ENCODE measurements at regions not wholly inside any gene's neighbourhood (a gene's known extent, or its start where the extent isn't known, plus 50 kb on each side); places are given as distances from the start of the nearest gene placed in this dataset.

DNA sequence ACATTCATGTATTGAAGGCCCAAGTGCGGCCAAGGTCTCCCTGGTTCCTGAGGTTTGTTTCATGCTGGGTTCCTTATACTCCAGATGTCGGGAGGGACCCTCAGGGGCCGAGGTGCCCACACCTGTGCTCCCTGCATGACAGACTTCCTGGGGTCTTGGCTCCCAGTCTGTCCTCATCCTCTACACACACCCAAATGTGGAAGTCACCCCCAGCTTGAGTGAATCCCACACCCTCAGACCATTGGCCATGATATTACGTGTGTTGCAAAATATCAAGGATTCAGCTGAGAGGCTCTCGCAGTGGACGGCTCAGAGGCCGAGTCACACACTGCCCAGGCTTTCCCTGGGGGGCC is 82.2 kb upstream of the DUSP22 start:
- DNase-seq: no peak

- no peak for DNase-seq
Observed at GRCh38 chr6:210778-211374, 81.4 kb upstream of the DUSP22 start.

- no peak for DNase-seq
Observed at GRCh38 chr6:211871-212497, 80.3 kb upstream of the DUSP22 start.

GRCh38 chr6:213284-213683 is 79.0 kb upstream of the DUSP22 start:
- DNase-seq: no peak

DNA sequence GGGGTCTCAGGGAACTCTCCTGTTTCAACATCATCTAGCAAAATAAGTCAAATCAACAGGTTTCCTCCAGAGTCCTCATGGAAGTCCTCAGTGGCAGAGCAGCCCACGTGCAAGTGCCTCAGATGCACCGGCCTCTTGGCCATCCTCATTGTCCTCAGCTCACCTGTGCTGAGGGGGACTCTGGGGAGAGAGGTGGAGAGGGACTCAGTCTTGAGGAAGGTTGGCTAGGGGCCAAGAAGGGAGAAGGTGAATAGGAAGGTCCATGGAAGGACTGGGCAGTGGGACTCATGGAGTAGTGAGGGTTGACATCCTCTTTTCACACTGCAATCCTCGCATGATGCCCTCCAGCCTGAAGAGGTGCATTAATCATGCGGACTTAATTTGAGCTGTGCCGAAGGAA is 77.9 kb upstream of the DUSP22 start:
- DNase-seq: no peak

GRCh38 chr6:215335-216034 is 76.8 kb upstream of the DUSP22 start:
- no peak for DNase-seq

GRCh38 chr6:217048-217659 is 75.1 kb upstream of the DUSP22 start:
- DNase-seq: no peak

- no peak for DNase-seq
Observed at GRCh38 chr6:218153-219018, 73.9 kb upstream of the DUSP22 start.

GRCh38 chr6:219019-219570 is 73.2 kb upstream of the DUSP22 start:
- DNase-seq: no peak

DNA sequence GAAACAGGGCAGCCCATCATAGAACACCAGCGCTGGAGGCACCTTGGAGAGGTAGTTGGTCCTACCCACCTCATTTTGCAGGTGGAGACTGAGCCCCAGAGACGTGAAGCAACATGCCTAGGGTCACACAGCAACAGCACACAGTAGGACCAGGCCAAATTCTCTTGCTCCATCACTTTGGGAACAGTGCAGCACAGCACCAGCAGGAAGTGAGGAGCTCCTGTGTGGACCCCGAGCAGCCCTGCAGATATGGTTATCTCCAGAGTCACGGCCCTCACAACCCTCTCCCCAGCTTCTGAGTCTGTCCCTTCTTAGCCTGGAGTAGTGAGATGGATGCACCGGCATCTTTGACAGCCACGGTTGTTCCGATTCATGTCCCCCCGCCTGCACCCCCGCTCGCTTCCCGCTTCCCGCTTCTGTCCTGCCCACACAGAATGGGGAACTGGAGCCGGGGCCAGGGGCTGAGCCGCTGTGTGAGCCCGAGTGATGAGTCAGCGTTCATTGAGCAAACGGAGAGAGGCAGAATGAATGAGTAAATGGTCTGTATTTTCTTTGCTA is 72.6 kb upstream of the DUSP22 start:
- DNase-seq: no peak

DNA sequence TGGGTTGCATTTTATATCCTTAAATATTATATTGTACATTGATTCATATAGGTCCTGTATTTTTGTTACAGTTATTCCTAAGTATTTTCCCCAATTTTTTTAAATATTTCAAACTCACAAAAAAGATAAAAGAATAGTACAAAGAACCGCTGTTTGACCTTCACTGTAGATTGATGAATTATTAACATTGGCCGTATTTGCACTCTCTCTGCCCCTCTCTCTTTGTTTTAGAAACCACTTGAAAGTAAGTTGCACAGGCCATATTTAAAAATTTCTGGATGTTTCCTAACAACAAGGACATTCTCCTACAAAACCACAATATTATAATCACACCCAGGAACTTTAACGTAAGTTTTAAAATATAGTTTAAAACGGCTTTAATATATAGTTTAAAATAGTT is 72.0 kb upstream of the DUSP22 start:
- no peak for DNase-seq

GRCh38 chr6:220721-221475 is 71.4 kb upstream of the DUSP22 start:
- DNase-seq: no peak

- no peak for DNase-seq
Observed at GRCh38 chr6:221531-222349, 70.5 kb upstream of the DUSP22 start.

DNA sequence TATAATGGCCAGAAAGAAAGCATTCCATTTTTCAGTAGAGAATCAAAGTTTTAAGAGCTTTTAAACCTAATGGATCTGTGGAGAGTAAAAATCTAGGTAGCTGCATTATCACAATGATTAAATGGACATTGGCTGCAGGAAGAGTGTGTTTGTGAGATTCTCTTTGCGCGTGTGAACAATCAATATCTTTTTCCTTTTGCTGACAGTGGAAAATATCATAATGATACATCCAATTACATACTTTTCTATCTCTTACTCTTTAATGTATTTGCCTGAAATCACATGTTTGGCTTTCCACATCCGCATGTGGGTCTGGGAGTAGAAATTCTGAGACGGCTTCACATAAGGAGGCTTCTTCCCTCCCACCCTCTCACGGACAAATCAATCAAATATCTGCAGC is 69.8 kb upstream of the DUSP22 start:
- DNase-seq: no peak

- DNase-seq: no peak
Observed at GRCh38 chr6:223136-223535, 69.2 kb upstream of the DUSP22 start.

GRCh38 chr6:223763-224162 is 68.5 kb upstream of the DUSP22 start:
- no peak for DNase-seq

- DNase-seq: no peak
Observed at GRCh38 chr6:224350-224749, 67.9 kb upstream of the DUSP22 start.

DNA sequence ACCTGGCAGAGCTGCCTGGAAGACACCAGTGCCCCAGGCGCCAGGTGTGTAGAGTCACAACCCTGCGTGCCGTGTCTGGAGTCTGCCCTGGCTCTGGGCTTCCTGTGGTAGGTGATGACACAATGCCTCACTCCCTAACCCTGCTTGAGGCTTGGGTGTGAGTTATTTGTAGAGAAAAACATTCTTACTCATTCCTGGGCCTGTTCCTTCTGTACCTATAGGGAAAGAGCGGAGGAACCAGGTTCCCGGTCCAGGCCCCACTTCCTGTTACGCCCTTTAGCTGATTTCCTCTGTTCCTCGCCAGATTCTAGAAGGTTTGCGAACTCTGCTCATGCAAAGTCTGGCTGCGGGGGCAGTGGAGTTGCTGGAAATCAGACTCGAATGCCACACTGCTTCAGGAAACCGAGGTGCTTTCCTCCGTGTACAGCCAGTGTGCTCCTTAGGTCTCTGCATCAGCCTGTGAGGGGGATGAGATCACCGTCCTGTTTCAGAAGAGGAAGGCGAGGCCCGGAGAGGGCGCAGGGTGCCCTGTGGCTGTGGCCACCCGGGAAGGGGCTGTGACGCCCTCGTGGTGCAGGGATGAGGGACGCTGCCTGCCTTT is 67.1 kb upstream of the DUSP22 start:
- no peak for DNase-seq

GRCh38 chr6:225907-226306 is 66.4 kb upstream of the DUSP22 start:
- no peak for DNase-seq

DNA sequence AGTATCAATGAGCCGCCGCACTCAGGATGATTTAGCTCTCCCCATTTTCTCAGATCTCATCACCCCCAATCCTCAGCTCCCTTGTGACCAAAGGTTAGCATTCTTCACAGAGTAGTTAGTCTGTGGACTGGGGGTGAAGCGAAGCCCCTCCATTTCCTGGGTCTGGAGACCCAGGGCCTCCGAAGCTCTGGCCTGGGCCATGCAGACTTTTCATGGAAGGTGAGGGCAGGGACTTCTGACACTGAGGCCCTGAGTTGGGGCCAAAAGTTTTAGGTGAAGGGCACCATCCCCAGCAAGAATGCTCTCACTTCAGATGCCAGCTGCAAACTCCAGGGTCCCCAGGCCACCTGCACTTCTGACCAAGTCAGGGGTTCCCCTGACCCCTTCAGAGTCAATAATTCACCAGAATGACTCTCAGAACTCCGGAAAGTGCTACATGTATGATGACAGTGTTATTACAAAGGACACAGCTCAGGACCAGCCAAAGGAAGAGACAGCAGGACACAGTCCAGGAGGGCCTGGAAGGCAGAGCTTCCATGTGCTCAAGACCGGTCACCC is 65.7 kb upstream of the DUSP22 start:
- no peak for DNase-seq
